ENCODE measurements at regions not wholly inside any gene's neighbourhood (a gene's known extent, or its start where the extent isn't known, plus 50 kb on each side); places are given as distances from the start of the nearest gene placed in this dataset.

GRCh38 chr5:106759152-106759551 is 911.6 kb downstream of the EFNA5 start:
- H3K18ac ChIP-seq (ENCODE audit: insufficient read length, low read depth, low read length) = no peak overlapping the region
- DNase-seq = no peak
- no peaks in the 10 kb centered on the region for H3K79me2 ChIP-seq (ENCODE audit: insufficient read depth, low read length)
- no peak overlapping the region for H2BK12ac ChIP-seq (ENCODE audit: insufficient read length, low read depth, low read length)
- no CpG with 5 or more reads among the region's 1 CpG for WGBS (ENCODE audit: extremely low coverage, insufficient read length, low lambda C conversion rate)
- Mint-ChIP-seq H3K4me1 (peaks cover 14 to 15% of the 10 kb centered on the region in 2 experiments), H3K27ac (no peak overlapping the region), H3K27me3 (ENCODE audit: low read depth) (no peaks in the 10 kb centered on the region), H3K4me3 (no peak overlapping the region), H3K36me3 (ENCODE audit: insufficient read depth in 1 of 3, low read depth in 3 of 3) (no peaks in the 10 kb centered on the region), H3K9me3 (no peaks in the 10 kb centered on the region)
- no peak overlapping the region for H3K23ac ChIP-seq (ENCODE audit: insufficient read length, low read depth, low read length)
- H3K4me2 ChIP-seq (ENCODE audit: insufficient read depth, insufficient read length, low read length) = no peak overlapping the region
- no peak overlapping the region for H2AFZ ChIP-seq (ENCODE audit: low read length)
- H3K23me2 ChIP-seq (ENCODE audit: insufficient read length, low read depth, low read length, poor library complexity, severe bottlenecking) = no peaks in the 10 kb centered on the region
- H2AK5ac ChIP-seq (ENCODE audit: insufficient read length, low read length) = no peak overlapping the region
- no peaks in the 10 kb centered on the region; the same call in 1 of the 2 replicates for H3K4me1 ChIP-seq (ENCODE audit: insufficient read depth, low read length)
- no peak overlapping the region for H3K4ac ChIP-seq (ENCODE audit: low read depth, low read length)
- H2BK120ac ChIP-seq (ENCODE audit: low read depth, low read length, poor library complexity, severe bottlenecking) = no peak overlapping the region
- H2BK5ac ChIP-seq (ENCODE audit: insufficient read length, low read length) = no peak overlapping the region
- H3K79me1 ChIP-seq (ENCODE audit: insufficient read depth, low read depth, low read length, poor library complexity, severe bottlenecking) = no peaks in the 10 kb centered on the region
- no peak overlapping the region for H3K27ac ChIP-seq (ENCODE audit: insufficient read length, low read depth, low read length)
- H3K27me3 ChIP-seq (ENCODE audit: insufficient read depth, low read length) = no peaks in the 10 kb centered on the region
- H2BK20ac ChIP-seq (ENCODE audit: low read depth, low read length, poor library complexity, severe bottlenecking) = no peak overlapping the region
- no peak overlapping the region for H4K5ac ChIP-seq (ENCODE audit: insufficient read length, low read depth, low read length)
- H4K20me1 ChIP-seq (ENCODE audit: control insufficient read depth, insufficient read depth, insufficient read length) = no peaks in the 10 kb centered on the region
- H2BK15ac ChIP-seq (ENCODE audit: low read depth, low read length) = no peak overlapping the region
- H3T11ph ChIP-seq (ENCODE audit: low read length) = no peak overlapping the region
- H3K14ac ChIP-seq (ENCODE audit: insufficient read depth, low read length) = no peak overlapping the region
- no peak overlapping the region for H4K91ac ChIP-seq (ENCODE audit: insufficient read length, low read depth, low read length)
- no peak overlapping the region for H3K9ac ChIP-seq (ENCODE audit: extremely low read depth, insufficient read length, low read length)
- no peaks in the 10 kb centered on the region for H3K9me3 ChIP-seq (ENCODE audit: control insufficient read depth, low read depth, low read length)
- no peak overlapping the region for H3K56ac ChIP-seq (ENCODE audit: insufficient read length, low read depth, low read length)
- TF ChIP-seq CTCF (conservative IDR thresholded peaks at IDR 0.05) = no peak
- H4K8ac ChIP-seq (replicated peaks; ENCODE audit: insufficient read length, low read depth, low read length) = no peak overlapping the region
